HEK293 (cell line): ENCODE measurements at regions not wholly inside any gene's neighbourhood (a gene's known extent, or its start where the extent isn't known, plus 50 kb on each side); places are given as distances from the start of the nearest gene placed in this dataset.

Source experiments
- CTCF ChIA-PET: fragments of 350-600 bp; formaldehyde crosslinking; extraction: SDS; loops from one replicate; lab custom pipeline; 2021; ENCODE audit warnings: antibody characterized with exemption; lab: Yijun Ruan, JAX
- POLR2A ChIA-PET: fragments of 300-600 bp; formaldehyde crosslinking; extraction: SDS; loops from one replicate; lab custom pipeline; 2020; ENCODE audit warnings: antibody characterized with exemption, inconsistent platforms; lab: Yijun Ruan, JAX
- H3K27ac ChIP-seq: fragments of 200-500 bp; sonication (Bioruptor generic); 2 replicates; pipeline ENCODE4 v1.5.1; 2014; ENCODE audit warnings: low read depth, low read length, control low read depth, inconsistent platforms; ENCODE audit errors: extremely low read depth
- H3K36me3 ChIP-seq, 2 experiments: fragments of 200-500 bp in 1 of 2; sonication (Bioruptor generic) in 1 of 2; 1 replicate in 1 of 2; 2 replicates in 1 of 2; pipeline ENCODE4 v1.5.1; 2014 to 2017; ENCODE audit warnings: inconsistent platforms in 2 of 2, low read length in 2 of 2; ENCODE audit not compliant: control insufficient read depth in 2 of 2, insufficient read depth in 1 of 2
- H3K4me1 ChIP-seq: fragments of 200-500 bp; sonication (Bioruptor generic); 2 replicates; pipeline ENCODE4 v1.5.1; 2014; ENCODE audit warnings: mild to moderate bottlenecking, low read length, inconsistent platforms; ENCODE audit not compliant: control insufficient read depth, insufficient read depth
- H3K4me3 ChIP-seq: 2 replicates; pipeline ENCODE4 v1.5.1; 2011; ENCODE audit warnings: low read depth, mild to moderate bottlenecking, control low read depth, low read length, moderate library complexity
- H3K9me3 ChIP-seq: fragments of 200-500 bp; sonication (Bioruptor generic); 2 replicates; pipeline ENCODE4 v1.5.1; 2014; ENCODE audit warnings: low read depth, low read length, inconsistent platforms; ENCODE audit not compliant: control insufficient read depth, insufficient read depth
- GLI4 ChIP-seq: fragments of 450-650 bp; formaldehyde crosslinking; IDR thresholded peaks from 2 replicates; pipeline ENCODE4 v1.5.1; 2016; ENCODE audit warnings: missing biosample characterization, missing genetic modification characterization
- IKZF3 ChIP-seq: fragments of 450-650 bp; IDR thresholded peaks from 2 replicates; pipeline ENCODE4 v1.5.0; 2018; ENCODE audit warnings: missing biosample characterization, mild to moderate bottlenecking, missing genetic modification characterization, moderate library complexity
- KLF7 ChIP-seq: fragments of 450-650 bp; formaldehyde crosslinking; IDR thresholded peaks from 2 replicates; pipeline ENCODE4 v1.5.1; 2016; ENCODE audit warnings: missing biosample characterization, missing genetic modification characterization, borderline replicate concordance
- WT1 ChIP-seq: fragments of 450-650 bp; formaldehyde crosslinking; IDR thresholded peaks from 2 replicates; pipeline ENCODE4 v1.5.1; 2016; ENCODE audit warnings: missing biosample characterization, missing genetic modification characterization
- ZNF174 ChIP-seq: fragments of 450-650 bp; formaldehyde crosslinking; IDR thresholded peaks from 2 replicates; pipeline ENCODE4 v1.5.0; 2017; ENCODE audit warnings: missing biosample characterization, mild to moderate bottlenecking, missing genetic modification characterization
- ZNF202 ChIP-seq: fragments of 450-650 bp; formaldehyde crosslinking; IDR thresholded peaks from 2 replicates; pipeline ENCODE4 v1.5.1; 2016; ENCODE audit warnings: missing biosample characterization, missing genetic modification characterization, borderline replicate concordance
- ZNF311 ChIP-seq: fragments of 450-650 bp; formaldehyde crosslinking; IDR thresholded peaks from 2 replicates; pipeline ENCODE4 v1.5.1; 2017; ENCODE audit warnings: missing biosample characterization, missing genetic modification characterization, borderline replicate concordance
- ZNF366 ChIP-seq: fragments of 450-650 bp; formaldehyde crosslinking; conservative IDR thresholded peaks from 2 replicates; pipeline ENCODE4 v1.5.1; 2016; ENCODE audit warnings: missing biosample characterization, missing genetic modification characterization
- ZNF394 ChIP-seq: fragments of 450-650 bp; formaldehyde crosslinking; IDR thresholded peaks from 2 replicates; pipeline ENCODE4 v1.5.1; 2016; ENCODE audit warnings: missing biosample characterization, missing genetic modification characterization, mild to moderate bottlenecking, moderate library complexity, borderline replicate concordance
- ZNF404 ChIP-seq: fragments of 450-650 bp; formaldehyde crosslinking; IDR thresholded peaks from 2 replicates; pipeline ENCODE4 v1.5.1; 2017; ENCODE audit warnings: missing biosample characterization, missing genetic modification characterization
- ZNF518A ChIP-seq: fragments of 450-650 bp; formaldehyde crosslinking; conservative IDR thresholded peaks from 2 replicates; pipeline ENCODE4 v1.5.1; 2016; ENCODE audit warnings: low read depth, missing biosample characterization, missing genetic modification characterization
- ZNF555 ChIP-seq: fragments of 450-650 bp; formaldehyde crosslinking; conservative IDR thresholded peaks from 2 replicates; pipeline ENCODE4 v1.5.1; 2017; ENCODE audit warnings: missing biosample characterization, mild to moderate bottlenecking, missing genetic modification characterization, inconsistent platforms
- ZNF560 ChIP-seq: fragments of 450-650 bp; formaldehyde crosslinking; IDR thresholded peaks from 2 replicates; pipeline ENCODE4 v1.5.1; 2017; ENCODE audit warnings: missing biosample characterization, missing genetic modification characterization, borderline replicate concordance
- ZNF610 ChIP-seq: fragments of 450-650 bp; formaldehyde crosslinking; IDR thresholded peaks from 2 replicates; pipeline ENCODE4 v1.5.1; 2016; ENCODE audit warnings: missing biosample characterization, missing genetic modification characterization, borderline replicate concordance
- ZNF658 ChIP-seq: fragments of 450-650 bp; formaldehyde crosslinking; IDR thresholded peaks from 2 replicates; pipeline ENCODE4; 2016; ENCODE audit warnings: missing biosample characterization, missing genetic modification characterization
- ZNF677 ChIP-seq: fragments of 450-650 bp; IDR thresholded peaks from 2 replicates; pipeline ENCODE4 v1.5.0; 2018; ENCODE audit warnings: missing biosample characterization, mild to moderate bottlenecking, missing genetic modification characterization, moderate library complexity
- ZNF776 ChIP-seq: fragments of 450-650 bp; formaldehyde crosslinking; IDR thresholded peaks from 2 replicates; pipeline ENCODE4 v1.5.0; 2017; ENCODE audit warnings: missing biosample characterization, missing genetic modification characterization, borderline replicate concordance
- ZNF843 ChIP-seq: fragments of 450-650 bp; formaldehyde crosslinking; IDR thresholded peaks from 2 replicates; pipeline ENCODE4 v1.5.1; 2016; ENCODE audit warnings: missing biosample characterization, missing genetic modification characterization
- TF ChIP-seq, protein P1 (sequence below): fragments of 450-650 bp; formaldehyde crosslinking; IDR thresholded peaks from 2 replicates; pipeline ENCODE4 v1.5.1; 2016; ENCODE audit warnings: missing biosample characterization, missing genetic modification characterization
- TF ChIP-seq, protein P2 (sequence below): fragments of 450-650 bp; formaldehyde crosslinking; IDR thresholded peaks from 2 replicates; pipeline ENCODE4 v1.5.1; 2016; ENCODE audit warnings: missing biosample characterization, missing genetic modification characterization

DNA sequence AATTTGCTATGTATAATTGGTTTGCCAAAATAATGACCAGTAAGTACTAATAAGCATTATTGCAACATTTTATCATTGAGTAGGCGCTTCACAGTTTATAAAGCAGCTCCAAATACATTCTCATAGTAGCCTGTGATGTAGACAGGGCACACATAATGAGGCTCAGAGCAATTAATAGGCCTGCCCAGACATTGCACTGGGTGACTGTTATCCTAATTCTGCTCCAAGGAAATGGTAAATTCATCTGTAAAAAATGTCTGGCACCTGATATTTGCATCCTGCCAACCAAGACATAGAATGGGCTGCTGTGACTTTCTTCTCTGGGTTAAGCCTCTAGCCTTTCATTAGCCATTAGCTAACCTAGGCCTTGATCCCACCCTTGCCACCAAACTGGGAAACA lies 97.6 kb downstream of the SEM1 start:
- TF ChIP-seq WT1 (tag by site-specific recombination): no peak
- no peak for TF ChIP-seq GLI4
- TF ChIP-seq ZNF366 (tag by site-specific recombination): no peak
- TF ChIP-seq ZNF610 (tag by site-specific recombination): no peak
- no peak for TF ChIP-seq ZNF677
- TF ChIP-seq ZNF174 (tag by site-specific recombination): no peak
- TF ChIP-seq ZNF202: no peak
- no peak for TF ChIP-seq ZNF404 (tag by site-specific recombination)
- TF ChIP-seq, all 188 proteins: peak for 0
- no peaks in the 10 kb centered on the region for H3K4me1 ChIP-seq
- ChIA-PET CTCF (interaction anchor here (0.7 kb wide), 2 partner anchors 160 to 330 kb away, joined by 3 read pairs; no protein-coding TSS in a partner anchor), POLR2A (no interaction called here)
- no peaks in the 10 kb centered on the region for H3K36me3 ChIP-seq
- H3K9me3 ChIP-seq: no peaks in the 10 kb centered on the region
- no peak overlapping the region for H3K4me3 ChIP-seq
- no peak overlapping the region for H3K27ac ChIP-seq

DNA sequence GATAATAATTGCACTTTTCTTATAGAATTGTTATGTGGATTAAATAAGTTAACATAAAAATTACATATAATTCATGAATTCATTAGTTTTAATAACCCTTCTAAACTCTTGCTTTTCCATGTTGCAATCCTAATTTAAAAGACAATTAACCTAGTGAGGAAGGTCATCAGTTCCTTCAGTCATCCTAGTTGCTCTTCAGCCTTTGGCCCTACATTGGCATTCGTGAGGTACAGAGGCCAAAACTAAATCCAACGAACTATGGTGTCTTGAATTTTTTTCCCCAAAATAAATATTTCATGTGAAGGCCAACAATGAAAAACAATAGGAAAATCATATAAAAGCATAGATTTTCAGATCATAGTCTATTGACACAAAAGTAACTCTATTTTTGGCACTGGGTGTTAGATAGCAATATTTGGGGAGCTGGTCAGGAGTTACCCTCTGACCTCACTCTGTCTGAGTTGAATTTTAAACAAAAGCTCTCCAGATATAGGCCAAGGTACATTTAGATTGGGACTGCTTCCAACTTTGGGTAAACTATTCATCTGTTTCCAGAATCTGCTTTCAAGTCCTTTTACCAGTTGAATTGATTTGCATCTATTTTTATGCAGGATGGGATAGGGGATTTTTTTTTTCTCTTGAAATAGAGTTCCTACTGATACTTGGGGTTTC lies 104.5 kb downstream of the SEM1 start:
- POLR2A ChIA-PET: no interaction called here
- no peaks in the 10 kb centered on the region; the same call in 1 of the 2 replicates for H3K4me1 ChIP-seq
- CTCF ChIA-PET: interaction anchor here (0.5 kb wide), 1 partner anchor 529 kb away, joined by 3 read pairs; no protein-coding TSS in a partner anchor
- TF ChIP-seq ZNF560 (tag by site-specific recombination) (no peak), ZNF311 (tag by site-specific recombination) (no peak), ZNF394 (tag by site-specific recombination) (no peak), ZNF555 (no peak)
- TF ChIP-seq, all 188 proteins: peak for 0
- Histone ChIP-seq H3K27ac (no peak overlapping the region), H3K9me3 (no peaks in the 10 kb centered on the region), H3K36me3 (no peaks in the 10 kb centered on the region), H3K4me3 (no peak overlapping the region)

- H3K4me3 ChIP-seq: no peak overlapping the region
- peaks cover 19% of the 10 kb centered on the region for H3K4me1 ChIP-seq
- no peaks in the 10 kb centered on the region for H3K9me3 ChIP-seq
- ChIA-PET CTCF (interaction anchor here (0.6 kb wide), 3 partner anchors 32 to 106 kb away, joined by 3 read pairs; no protein-coding TSS in a partner anchor), POLR2A (no interaction called here)
- no peak overlapping the region for H3K27ac ChIP-seq
- TF ChIP-seq ZNF843 (tag by site-specific recombination) (no peak), IKZF3 (tag by site-specific recombination) (no peak), ZNF518A (tag by site-specific recombination) (no peak), KLF7 (no peak), ZNF658 (tag by site-specific recombination) (no peak), ZNF776 (tag by site-specific recombination) (no peak), ZNF560 (tag by site-specific recombination) (no peak), ZNF555 (no peak)
- TF ChIP-seq, protein P1, sequence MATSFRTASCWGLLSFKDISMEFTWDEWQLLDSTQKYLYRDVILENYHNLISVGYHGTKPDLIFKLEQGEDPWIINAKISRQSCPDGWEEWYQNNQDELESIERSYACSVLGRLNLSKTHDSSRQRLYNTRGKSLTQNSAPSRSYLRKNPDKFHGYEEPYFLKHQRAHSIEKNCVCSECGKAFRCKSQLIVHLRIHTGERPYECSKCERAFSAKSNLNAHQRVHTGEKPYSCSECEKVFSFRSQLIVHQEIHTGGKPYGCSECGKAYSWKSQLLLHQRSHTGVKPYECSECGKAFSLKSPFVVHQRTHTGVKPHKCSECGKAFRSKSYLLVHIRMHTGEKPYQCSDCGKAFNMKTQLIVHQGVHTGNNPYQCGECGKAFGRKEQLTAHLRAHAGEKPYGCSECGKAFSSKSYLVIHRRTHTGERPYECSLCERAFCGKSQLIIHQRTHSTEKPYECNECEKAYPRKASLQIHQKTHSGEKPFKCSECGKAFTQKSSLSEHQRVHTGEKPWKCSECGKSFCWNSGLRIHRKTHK (tag by site-specific recombination): no peak
- TF ChIP-seq, protein P2, sequence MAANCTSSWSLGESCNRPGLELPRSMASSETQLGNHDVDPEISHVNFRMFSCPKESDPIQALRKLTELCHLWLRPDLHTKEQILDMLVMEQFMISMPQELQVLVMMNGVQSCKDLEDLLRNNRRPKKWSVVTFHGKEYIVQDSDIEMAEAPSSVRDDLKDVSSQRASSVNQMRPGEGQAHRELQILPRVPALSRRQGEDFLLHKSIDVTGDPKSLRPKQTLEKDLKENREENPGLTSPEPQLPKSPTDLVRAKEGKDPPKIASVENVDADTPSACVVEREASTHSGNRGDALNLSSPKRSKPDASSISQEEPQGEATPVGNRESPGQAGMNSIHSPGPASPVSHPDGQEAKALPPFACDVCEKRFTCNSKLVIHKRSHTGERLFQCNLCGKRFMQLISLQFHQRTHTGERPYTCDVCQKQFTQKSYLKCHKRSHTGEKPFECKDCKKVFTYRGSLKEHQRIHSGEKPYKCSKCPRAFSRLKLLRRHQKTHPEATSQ: no peak
- TF ChIP-seq, all 188 proteins: peak for 0
- H3K36me3 ChIP-seq: no peaks in the 10 kb centered on the region
These were observed 110.2 kb downstream of the SEM1 start for GRCh38 chr7:96599288-96599936.
